ENCODE measurements at regions not wholly inside any gene's neighbourhood (a gene's known extent, or its start where the extent isn't known, plus 50 kb on each side); places are given as distances from the start of the nearest gene placed in this dataset.
"Not testable (repeated sequence)": the region's sequence is repeated elsewhere in the genome, so short reads cannot be mapped to it uniquely, and the experiment has no call there.

GRCh38 chr15:21357056-21357455 is 83.2 kb downstream of the POTEB3 start:
- H3K36me3 Mint-ChIP-seq (ENCODE audit: low read depth); H3K27ac Mint-ChIP-seq; H3K9me3 Mint-ChIP-seq; H3K4me3 Mint-ChIP-seq; H3K4me1 Mint-ChIP-seq; H3K27me3 Mint-ChIP-seq (ENCODE audit: low read depth): not testable (repeated sequence)

GRCh38 chr15:21355944-21356343 is 84.4 kb downstream of the POTEB3 start:
- H3K4me3 Mint-ChIP-seq; H3K27ac Mint-ChIP-seq; H3K27me3 Mint-ChIP-seq (ENCODE audit: low read depth); H3K36me3 Mint-ChIP-seq (ENCODE audit: low read depth); H3K4me1 Mint-ChIP-seq; H3K9me3 Mint-ChIP-seq: not testable (repeated sequence)

GRCh38 chr15:21354597-21354996 is 85.7 kb downstream of the POTEB3 start:
- H3K9me3 Mint-ChIP-seq; H3K36me3 Mint-ChIP-seq (ENCODE audit: low read depth); H3K27me3 Mint-ChIP-seq (ENCODE audit: low read depth); H3K27ac Mint-ChIP-seq; H3K4me1 Mint-ChIP-seq; H3K4me3 Mint-ChIP-seq: not testable (repeated sequence)

- H3K9me3 Mint-ChIP-seq; H3K27ac Mint-ChIP-seq; H3K4me3 Mint-ChIP-seq; H3K36me3 Mint-ChIP-seq (ENCODE audit: low read depth); H3K4me1 Mint-ChIP-seq; H3K27me3 Mint-ChIP-seq (ENCODE audit: low read depth): not testable (repeated sequence)
These were observed 87.5 kb downstream of the POTEB3 start for GRCh38 chr15:21352670-21353318.

- H3K4me1 Mint-ChIP-seq; H3K9me3 Mint-ChIP-seq; H3K27me3 Mint-ChIP-seq (ENCODE audit: low read depth); H3K36me3 Mint-ChIP-seq (ENCODE audit: low read depth); H3K27ac Mint-ChIP-seq; H3K4me3 Mint-ChIP-seq: not testable (repeated sequence)
These were observed 95.3 kb downstream of the POTEB3 start for GRCh38 chr15:21344960-21345359.

GRCh38 chr15:21344500-21344899 is 95.8 kb downstream of the POTEB3 start:
- not testable (repeated sequence) for H3K27me3 Mint-ChIP-seq (ENCODE audit: low read depth); H3K4me1 Mint-ChIP-seq; H3K4me3 Mint-ChIP-seq; H3K36me3 Mint-ChIP-seq (ENCODE audit: low read depth); H3K27ac Mint-ChIP-seq; H3K9me3 Mint-ChIP-seq

GRCh38 chr15:21337028-21337427 is 103.3 kb downstream of the POTEB3 start:
- H3K4me3 Mint-ChIP-seq; H3K27me3 Mint-ChIP-seq (ENCODE audit: low read depth); H3K9me3 Mint-ChIP-seq; H3K36me3 Mint-ChIP-seq (ENCODE audit: low read depth); H3K4me1 Mint-ChIP-seq; H3K27ac Mint-ChIP-seq: not testable (repeated sequence)

GRCh38 chr15:21324720-21325460 is 115.4 kb downstream of the POTEB3 start:
- not testable (repeated sequence) for H3K4me1 Mint-ChIP-seq; H3K4me3 Mint-ChIP-seq; H3K36me3 Mint-ChIP-seq (ENCODE audit: low read depth); H3K27ac Mint-ChIP-seq; H3K9me3 Mint-ChIP-seq; H3K27me3 Mint-ChIP-seq (ENCODE audit: low read depth)

- H3K36me3 Mint-ChIP-seq (ENCODE audit: low read depth); H3K4me3 Mint-ChIP-seq; H3K27ac Mint-ChIP-seq; H3K4me1 Mint-ChIP-seq; H3K9me3 Mint-ChIP-seq; H3K27me3 Mint-ChIP-seq (ENCODE audit: low read depth): not testable (repeated sequence)
These were observed 155.9 kb downstream of the POTEB3 start for GRCh38 chr15:21284353-21284752.

GRCh38 chr15:21283210-21283609 is 157.1 kb downstream of the POTEB3 start:
- not testable (repeated sequence) for H3K4me1 Mint-ChIP-seq; H3K36me3 Mint-ChIP-seq (ENCODE audit: low read depth); H3K4me3 Mint-ChIP-seq; H3K27me3 Mint-ChIP-seq (ENCODE audit: low read depth); H3K27ac Mint-ChIP-seq; H3K9me3 Mint-ChIP-seq

GRCh38 chr15:21280272-21280671 is 160.0 kb downstream of the POTEB3 start:
- H3K36me3 Mint-ChIP-seq (ENCODE audit: low read depth); H3K4me3 Mint-ChIP-seq; H3K9me3 Mint-ChIP-seq; H3K27ac Mint-ChIP-seq; H3K27me3 Mint-ChIP-seq (ENCODE audit: low read depth); H3K4me1 Mint-ChIP-seq: not testable (repeated sequence)

- H3K27me3 Mint-ChIP-seq (ENCODE audit: low read depth); H3K4me3 Mint-ChIP-seq; H3K4me1 Mint-ChIP-seq; H3K36me3 Mint-ChIP-seq (ENCODE audit: low read depth); H3K27ac Mint-ChIP-seq: not testable (repeated sequence)
- H3K9me3 Mint-ChIP-seq: peaks cover 40% of the 10 kb centered on the region
These were observed 167.9 kb downstream of the POTEB3 start for GRCh38 chr15:21272176-21272982.

Data from nephron (organoid).